CD4-positive, alpha-beta memory T cell (primary cell): ENCODE measurements at regions not wholly inside any gene's neighbourhood (a gene's known extent, or its start where the extent isn't known, plus 50 kb on each side); places are given as distances from the start of the nearest gene placed in this dataset.

Experiments used
- CTCF ChIA-PET: fragments of 350-600 bp; sonication (Branson Sonifier 250); formaldehyde crosslinking; loops from one replicate; lab custom pipeline; 2021; ENCODE audit warnings: inconsistent platforms; ENCODE audit not compliant: partially characterized antibody; lab: Charles Lee
- POLR2A ChIA-PET: fragments of 350-600 bp; sonication (Branson Sonifier 250); formaldehyde crosslinking; loops from one replicate; lab custom pipeline; 2021; ENCODE audit not compliant: partially characterized antibody; lab: Charles Lee
- DNase-seq, 5 donors: peaks; one replicate each; pipeline versions ENCODE4 v3.0.0 to v3.0.0-alpha.2; 2020 to 2022; ENCODE audit warnings: mixed read lengths in 1 of 5
- H3K27ac ChIP-seq: one replicate; pipeline ENCODE4 v1.7.0; 2013; ENCODE audit warnings: low read depth, low read length
- H3K27me3 ChIP-seq: 2 replicates; pipeline ENCODE4 v1.7.0; 2013; ENCODE audit warnings: mild to moderate bottlenecking, low read length, moderate library complexity; ENCODE audit not compliant: insufficient read depth
- H3K36me3 ChIP-seq: 2 replicates; pipeline ENCODE4 v1.7.0; 2013; ENCODE audit warnings: mild to moderate bottlenecking, low read length, moderate library complexity; ENCODE audit not compliant: insufficient read depth
- H3K4me1 ChIP-seq: 2 replicates; pipeline ENCODE4 v1.7.0; 2013; ENCODE audit warnings: mild to moderate bottlenecking, low read length, moderate library complexity; ENCODE audit not compliant: insufficient read depth
- H3K4me3 ChIP-seq, 2 donors: one replicate each; pipeline ENCODE4 v1.7.0; 2013; ENCODE audit warnings: low read length in 2 of 2, mild to moderate bottlenecking in 1 of 2
- H3K9me3 ChIP-seq, 2 donors: one replicate each; pipeline ENCODE4 v1.7.0; 2013; ENCODE audit warnings: low read length in 2 of 2, control low read depth in 1 of 2; ENCODE audit not compliant: control insufficient read depth in 1 of 2
- H3K27ac Mint-ChIP-seq, 7 donors: one replicate each; pipeline ENCODE4 v1.8.0; 2020 to 2021; ENCODE audit warnings: mixed read lengths in 7 of 7, mild to moderate bottlenecking in 6 of 7, inconsistent platforms in 3 of 7, moderate library complexity in 3 of 7
- H3K27me3 Mint-ChIP-seq, 2 donors: one replicate each; pipeline ENCODE4 v1.8.0; 2020 to 2021; ENCODE audit warnings: mixed read lengths in 2 of 2
- H3K36me3 Mint-ChIP-seq, 2 donors: one replicate each; pipeline ENCODE4 v1.8.0; 2020 to 2021; ENCODE audit warnings: mixed read lengths in 2 of 2, inconsistent platforms in 1 of 2, mild to moderate bottlenecking in 1 of 2
- H3K4me1 Mint-ChIP-seq, 4 donors: one replicate each; pipeline ENCODE4 v1.8.0; 2020 to 2021; ENCODE audit warnings: mixed read lengths in 4 of 4, mild to moderate bottlenecking in 1 of 4
- H3K4me3 Mint-ChIP-seq, 8 donors: one replicate each; pipeline ENCODE4 v1.8.0; 2020 to 2021; ENCODE audit warnings: mixed read lengths in 8 of 8, mild to moderate bottlenecking in 7 of 8, moderate library complexity in 6 of 8, inconsistent platforms in 3 of 8
- H3K9me3 Mint-ChIP-seq, 8 donors: one replicate each; pipeline ENCODE4 v1.8.0; 2020 to 2021; ENCODE audit warnings: mixed read lengths in 8 of 8, mild to moderate bottlenecking in 5 of 8, inconsistent platforms in 3 of 8, moderate library complexity in 1 of 8
- intact Hi-C: fragments of 100-400 bp; cut with micrococcal nuclease; formaldehyde crosslinking; loops from one replicate; pipeline ENCODE4 v1.15.1; 2023

DNA sequence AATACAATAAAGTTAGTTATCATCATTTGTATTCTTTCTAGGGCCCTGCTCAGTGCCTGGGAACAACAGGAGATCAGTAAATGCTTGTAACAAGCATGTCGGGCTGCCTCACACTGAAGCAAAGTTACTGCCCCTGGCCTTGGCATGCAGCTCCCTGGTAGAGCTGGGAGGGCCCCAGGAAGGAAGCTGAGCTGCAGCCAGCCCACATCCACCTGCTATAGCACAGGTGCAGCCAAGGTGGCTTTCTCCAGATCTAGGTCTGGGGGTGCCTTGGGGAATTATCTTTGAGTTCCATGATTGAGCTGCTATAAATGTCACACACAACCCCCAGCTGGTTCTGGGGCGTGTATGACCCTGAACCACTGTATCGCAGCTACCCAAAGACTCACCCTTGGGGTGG, 293.4 kb upstream of the MSX2 start:
- peak in 1 of 5 donors; percentile 8 for DNase-seq

DNA sequence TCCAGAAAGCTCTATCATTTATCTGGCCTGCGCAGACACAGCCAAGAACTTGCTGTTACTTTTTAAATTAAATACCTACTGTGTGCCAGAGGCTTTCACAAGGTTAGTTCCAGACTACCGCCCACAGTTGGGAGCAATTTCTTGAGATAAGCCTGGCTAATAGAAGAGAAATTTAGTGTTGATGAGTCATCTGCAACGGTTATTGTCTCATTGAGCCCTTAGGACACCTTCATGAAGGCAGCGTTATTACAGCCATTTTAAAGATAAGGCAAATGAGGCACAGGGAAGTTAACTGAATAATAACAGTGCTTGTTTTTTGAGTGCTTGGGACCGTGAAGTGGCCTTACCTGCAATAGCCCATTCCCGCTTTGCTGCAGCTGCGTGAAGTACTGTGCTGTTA, 292.9 kb upstream of the MSX2 start:
- Histone ChIP-seq H3K9me3 (no peaks in the 10 kb centered on the region), H3K36me3 (no peaks in the 10 kb centered on the region), H3K4me1 (peaks cover 15% of the 10 kb centered on the region), H3K27me3 (no peaks in the 10 kb centered on the region), H3K27ac (no peak overlapping the region), H3K4me3 (no peak overlapping the region)
- no peak overlapping the region for H3K27ac Mint-ChIP-seq
- peaks cover 0 to 20% (median 3%) of the 10 kb centered on the region in 4 donors for H3K4me1 Mint-ChIP-seq
- ChIA-PET POLR2A (interaction anchor here (1.3 to 1.8 kb wide), 2 partner anchors 9 to 23 kb away, joined by 4 to 10 read pairs; no protein-coding TSS in a partner anchor), CTCF (interaction anchor here (0.9 to 4.0 kb wide), 3 partner anchors 12 to 33 kb away, joined by 3 to 18 read pairs (median 6); no protein-coding TSS in a partner anchor)
- H3K27me3 Mint-ChIP-seq = peaks cover 4 to 5% of the 10 kb centered on the region in 2 donors
- H3K4me3 Mint-ChIP-seq = peak overlapping the region in 1 of 8 donors; percentile 41
- DNase-seq = no peak
- no peaks in the 10 kb centered on the region for H3K36me3 Mint-ChIP-seq
- intact Hi-C loops = no loop called here
- H3K9me3 Mint-ChIP-seq = peaks cover 0 to 3% (median under 1%) of the 10 kb centered on the region in 8 donors

More for the DNA sequence above, 293.4 kb upstream of the MSX2 start:
- Histone ChIP-seq H3K4me3 (no peak overlapping the region), H3K27me3 (no peaks in the 10 kb centered on the region), H3K27ac (no peak overlapping the region), H3K4me1 (peaks cover 15% of the 10 kb centered on the region), H3K9me3 (no peaks in the 10 kb centered on the region), H3K36me3 (no peaks in the 10 kb centered on the region)
- ChIA-PET CTCF (interaction anchor here (0.9 to 4.0 kb wide), 3 partner anchors 11 to 34 kb away, joined by 3 to 18 read pairs (median 6); no protein-coding TSS in a partner anchor), POLR2A (interaction anchor here (1.3 to 1.8 kb wide), 2 partner anchors 9 to 23 kb away, joined by 4 to 10 read pairs; no protein-coding TSS in a partner anchor)
- Mint-ChIP-seq H3K4me3 (peak overlapping the region in 3 of 8 donors; percentile 6 to 41 (median 34)), H3K27me3 (peaks cover 4 to 5% of the 10 kb centered on the region in 2 donors), H3K27ac (no peak overlapping the region), H3K36me3 (no peaks in the 10 kb centered on the region), H3K9me3 (peaks cover 0 to 3% (median under 1%) of the 10 kb centered on the region in 8 donors), H3K4me1 (peaks cover 0 to 20% (median 5%) of the 10 kb centered on the region in 4 donors)
- intact Hi-C loops = no loop called here

DNA sequence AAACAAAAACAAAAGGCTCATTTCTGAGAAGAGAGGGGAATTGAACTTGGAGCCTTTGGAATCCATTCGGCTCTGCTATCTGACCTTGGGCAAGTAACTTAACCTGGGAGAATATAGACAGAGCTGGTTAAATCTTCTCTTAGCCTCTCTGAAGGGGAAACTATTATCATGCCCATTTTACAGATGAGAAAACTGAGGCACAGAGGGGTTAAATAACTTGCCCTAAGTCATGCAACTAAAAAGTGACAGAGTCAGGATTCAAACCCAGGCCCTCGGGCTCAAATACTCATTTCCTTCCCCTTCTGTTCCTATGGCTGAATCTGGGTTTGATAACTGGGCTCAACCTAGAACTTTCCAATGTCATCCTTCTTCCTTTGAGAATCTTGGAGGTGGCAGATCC, 291.3 kb upstream of the MSX2 start:
- no peaks in the 10 kb centered on the region for H3K27me3 ChIP-seq
- intact Hi-C loops = no loop called here
- no peak overlapping the region for H3K4me3 Mint-ChIP-seq
- H3K4me1 Mint-ChIP-seq = peaks cover 0 to 15% (median 3%) of the 10 kb centered on the region in 4 donors
- POLR2A ChIA-PET = no interaction called here
- peaks cover 4 to 5% of the 10 kb centered on the region in 2 donors for H3K27me3 Mint-ChIP-seq
- H3K4me1 ChIP-seq = peaks cover 15% of the 10 kb centered on the region
- H3K36me3 ChIP-seq = no peaks in the 10 kb centered on the region
- no peaks in the 10 kb centered on the region for H3K9me3 ChIP-seq
- peak overlapping the region in 1 of 7 donors; percentile 35 for H3K27ac Mint-ChIP-seq
- CTCF ChIA-PET = interaction anchor here (1.0 kb wide), 1 partner anchor 14 kb away, joined by 3 read pairs; no protein-coding TSS in a partner anchor
- peaks cover 0 to 6% (median 3%) of the 10 kb centered on the region in 8 donors for H3K9me3 Mint-ChIP-seq
- H3K36me3 Mint-ChIP-seq = peaks cover 0 to 2% of the 10 kb centered on the region in 2 donors
- H3K4me3 ChIP-seq = no peak overlapping the region
- DNase-seq = no peak
- H3K27ac ChIP-seq = no peak overlapping the region

DNA sequence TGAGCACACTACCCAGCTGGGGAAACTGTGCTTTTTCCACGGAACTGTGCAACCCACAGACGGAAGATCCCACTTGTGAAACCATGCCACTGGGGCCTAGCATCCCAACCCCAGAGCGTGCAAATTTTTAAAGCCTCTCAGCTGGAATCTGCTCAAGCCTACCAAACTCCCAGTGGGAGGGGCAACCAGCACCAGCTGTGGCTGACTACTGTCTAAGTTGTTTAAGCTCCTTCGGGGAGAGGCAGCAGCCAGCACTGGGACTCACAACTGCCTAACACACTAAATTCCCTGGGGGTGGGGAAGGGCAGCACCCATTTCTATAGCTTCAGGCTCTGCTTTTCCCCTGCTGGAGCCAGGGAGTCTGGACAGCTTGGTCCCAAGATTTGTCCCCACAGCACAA, 287.6 kb upstream of the MSX2 start:
- Histone ChIP-seq H3K27me3 (no peaks in the 10 kb centered on the region), H3K27ac (no peak overlapping the region), H3K9me3 (no peaks in the 10 kb centered on the region), H3K4me3 (no peak overlapping the region), H3K36me3 (no peaks in the 10 kb centered on the region), H3K4me1 (peaks cover under 1% of the 10 kb centered on the region)
- Mint-ChIP-seq H3K4me1 (peaks cover 0 to under 1% (median 0%) of the 10 kb centered on the region in 4 donors), H3K4me3 (no peak overlapping the region), H3K36me3 (peaks cover 0 to 2% of the 10 kb centered on the region in 2 donors), H3K27me3 (peaks cover 2 to 5% of the 10 kb centered on the region in 2 donors), H3K9me3 (peaks cover 0 to 11% (median 3%) of the 10 kb centered on the region in 8 donors), H3K27ac (no peak overlapping the region)
- intact Hi-C loops = no loop called here
- CTCF ChIA-PET = interaction anchor here (1.0 to 1.4 kb wide), 2 partner anchors 16 to 18 kb away, joined by 3 to 4 read pairs; no protein-coding TSS in a partner anchor
- POLR2A ChIA-PET = no interaction called here
- no peak for DNase-seq

DNA sequence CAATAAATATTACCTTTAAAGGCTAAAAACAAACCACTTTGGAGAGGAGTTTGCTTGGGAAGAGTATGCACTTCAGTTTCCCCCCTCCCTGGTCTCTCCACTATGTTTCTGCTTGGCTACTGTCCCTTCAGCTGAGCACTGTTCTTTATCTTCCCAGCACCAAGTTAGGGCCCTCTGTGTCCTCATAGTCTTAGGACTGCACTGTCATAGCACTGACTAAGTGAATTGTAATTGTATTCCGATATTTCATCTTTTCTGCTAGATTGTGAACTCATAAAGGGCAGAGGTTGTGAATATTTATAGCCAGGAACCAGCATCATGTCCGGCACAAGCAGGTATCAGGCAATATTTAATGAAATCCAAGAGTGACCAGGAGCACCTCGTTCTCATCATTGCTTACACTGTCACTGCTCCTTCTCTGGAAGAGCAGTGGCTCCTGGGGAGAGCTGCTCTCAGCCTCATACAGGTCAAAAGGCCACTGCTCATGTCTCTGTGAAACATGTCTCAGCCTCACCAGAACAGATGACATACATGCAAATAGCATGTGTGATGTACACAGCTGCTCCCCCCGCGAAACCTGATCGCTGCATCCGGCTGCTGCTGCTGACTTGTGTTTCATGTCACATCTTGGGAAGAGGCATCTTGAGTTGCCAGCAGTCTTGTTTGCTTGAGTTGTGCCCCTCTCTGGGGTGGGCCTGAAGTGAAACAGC, 279.7 kb upstream of the MSX2 start:
- Mint-ChIP-seq H3K36me3 (peaks cover 5 to 6% of the 10 kb centered on the region in 2 donors), H3K9me3 (peaks cover 0 to 16% (median 8%) of the 10 kb centered on the region in 8 donors), H3K4me3 (no peak overlapping the region), H3K27me3 (no peaks in the 10 kb centered on the region), H3K27ac (no peak overlapping the region), H3K4me1 (peaks cover 0 to 3% (median 2%) of the 10 kb centered on the region in 4 donors)
- H3K27me3 ChIP-seq = no peaks in the 10 kb centered on the region
- CTCF ChIA-PET = no interaction called here
- no peaks in the 10 kb centered on the region for H3K36me3 ChIP-seq
- no peak overlapping the region for H3K27ac ChIP-seq
- no peak for DNase-seq
- intact Hi-C loops = no loop called here
- H3K4me3 ChIP-seq = no peak overlapping the region
- no peaks in the 10 kb centered on the region for H3K4me1 ChIP-seq
- POLR2A ChIA-PET = no interaction called here
- H3K9me3 ChIP-seq = no peaks in the 10 kb centered on the region

DNA sequence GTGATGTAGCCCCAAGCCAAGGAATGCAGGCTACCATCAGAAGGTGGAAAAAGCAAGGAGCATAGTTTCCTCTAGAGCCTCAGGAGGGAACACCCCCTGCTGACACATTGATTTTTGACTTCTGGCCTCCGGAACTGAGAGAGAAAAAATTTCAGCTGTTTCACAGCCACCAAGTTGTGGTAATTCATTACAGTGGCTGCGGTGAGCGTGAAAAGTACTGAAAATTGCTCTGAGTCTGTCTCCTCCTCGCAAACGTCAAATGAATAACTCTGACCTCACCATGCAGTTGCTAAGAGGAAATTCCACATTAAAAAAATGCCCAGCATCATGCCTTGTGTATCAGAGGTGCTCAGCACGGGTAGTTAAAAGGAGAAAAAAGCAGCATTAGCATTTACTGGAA, 277.9 kb upstream of the MSX2 start:
- Histone ChIP-seq H3K27ac (no peak overlapping the region), H3K36me3 (no peaks in the 10 kb centered on the region), H3K4me1 (no peaks in the 10 kb centered on the region), H3K4me3 (no peak overlapping the region), H3K9me3 (no peaks in the 10 kb centered on the region), H3K27me3 (no peaks in the 10 kb centered on the region)
- H3K9me3 Mint-ChIP-seq = peaks cover 0 to 21% (median 9%) of the 10 kb centered on the region in 8 donors
- peaks cover 5 to 6% of the 10 kb centered on the region in 2 donors for H3K36me3 Mint-ChIP-seq
- ChIA-PET POLR2A (no interaction called here), CTCF (no interaction called here)
- no peaks in the 10 kb centered on the region for H3K27me3 Mint-ChIP-seq
- peak overlapping the region in 1 of 7 donors; percentile 25 for H3K27ac Mint-ChIP-seq
- DNase-seq = no peak
- intact Hi-C loops = no loop called here
- H3K4me1 Mint-ChIP-seq = peaks cover 0 to 14% (median 2%) of the 10 kb centered on the region in 4 donors
- H3K4me3 Mint-ChIP-seq = no peak overlapping the region

DNA sequence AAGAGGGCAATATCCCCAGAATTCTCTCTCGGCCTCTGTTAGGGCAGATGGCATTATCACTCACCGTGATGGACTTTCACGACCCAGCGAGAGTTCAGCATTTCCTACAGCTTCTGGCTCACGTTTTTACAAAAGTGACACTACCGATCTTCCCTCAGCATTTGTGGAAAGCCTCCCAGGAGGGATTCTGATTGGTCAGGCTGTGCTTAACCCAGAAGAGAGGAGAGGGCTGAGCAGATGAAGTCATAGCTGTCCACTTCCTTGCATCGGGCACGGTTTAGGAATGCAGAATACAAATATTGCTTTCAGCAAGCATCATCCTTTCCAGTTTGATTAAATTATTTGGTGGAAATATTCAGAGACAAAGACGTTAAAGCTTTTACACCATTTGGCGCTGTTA, 277.4 kb upstream of the MSX2 start:
- Histone ChIP-seq H3K27ac (no peak overlapping the region), H3K36me3 (no peaks in the 10 kb centered on the region), H3K4me3 (no peak overlapping the region), H3K27me3 (no peaks in the 10 kb centered on the region), H3K4me1 (no peaks in the 10 kb centered on the region), H3K9me3 (no peaks in the 10 kb centered on the region)
- peak overlapping the region in 1 of 7 donors; percentile 19 for H3K27ac Mint-ChIP-seq
- H3K4me1 Mint-ChIP-seq = peaks cover 2 to 19% (median 4%) of the 10 kb centered on the region in 4 donors
- ChIA-PET POLR2A (no interaction called here), CTCF (no interaction called here)
- H3K4me3 Mint-ChIP-seq = no peak overlapping the region
- no peak for DNase-seq
- H3K9me3 Mint-ChIP-seq = peaks cover 0 to 21% (median 8%) of the 10 kb centered on the region in 8 donors
- H3K36me3 Mint-ChIP-seq = peaks cover 4 to 6% of the 10 kb centered on the region in 2 donors
- no peaks in the 10 kb centered on the region for H3K27me3 Mint-ChIP-seq
- intact Hi-C loops = no loop called here
